Ovary (tissue), 7 donors: ENCODE measurements at regions not wholly inside any gene's neighbourhood (a gene's known extent, or its start where the extent isn't known, plus 50 kb on each side); places are given as distances from the start of the nearest gene placed in this dataset.

ENCODE experiments used
- DNase-seq, 5 donors: peaks; one replicate each; pipeline ENCODE4 v3.0.0-alpha.2; 2019 to 2020
- H3K27ac ChIP-seq, 2 donors: fragments of 200-600 bp; one replicate each; pipeline versions ENCODE4 v1.5.1 to v1.8.0; 2019 to 2022
- H3K27me3 ChIP-seq: fragments of 200-600 bp; one replicate; pipeline ENCODE4 v1.8.0; 2022
- H3K36me3 ChIP-seq: fragments of 200-600 bp; sonication (generic); one replicate; pipeline ENCODE4 v1.5.1; 2019
- H3K4me1 ChIP-seq: one replicate; pipeline ENCODE4 v1.8.1; 2013; ENCODE audit warnings: mild to moderate bottlenecking, moderate library complexity; ENCODE audit not compliant: insufficient read depth
- H3K4me3 ChIP-seq: fragments of 200-600 bp; sonication (generic); one replicate; pipeline ENCODE4 v1.5.1; 2017
- H3K9me3 ChIP-seq, 2 donors: fragments of 200-600 bp in 1 of 2; sonication (generic) in 1 of 2; one replicate each; pipeline versions ENCODE4 v1.5.1 to v1.8.1; 2013 to 2019; ENCODE audit warnings: mild to moderate bottlenecking in 1 of 2, moderate library complexity in 1 of 2
- CTCF ChIP-seq, 3 donors: fragments of 450-650 bp in 2 of 3; fragments of 200-600 bp in 1 of 3; IDR thresholded peaks; one replicate each; pipeline versions ENCODE4 v1.5.1 to v1.8.0; 2016 to 2022; ENCODE audit warnings: antibody characterized with exemption in 3 of 3, mild to moderate bottlenecking in 1 of 3
- EP300 ChIP-seq: sonication (generic); formaldehyde crosslinking; IDR thresholded peaks from one replicate; pipeline ENCODE4 v1.6.1; 2017; ENCODE audit warnings: antibody characterized with exemption
- POLR2A ChIP-seq: fragments of 450-650 bp; IDR thresholded peaks from one replicate; pipeline ENCODE4 v1.6.1; 2017; ENCODE audit warnings: antibody characterized with exemption, mild to moderate bottlenecking, moderate library complexity
- WGBS, 3 donors: extraction: QIAGEN DNeasy Blood & Tissue Kit in 1 of 3; methylation state at CpG; one replicate each; pipeline versions ENCODE4 v1.1.5 to v1.1.7; 2013 to 2017; 5-methylcytosine and 5-hydroxymethylcytosine counted together
- intact Hi-C, 4 donors: fragments of 100-400 bp; cut with DNase I; formaldehyde crosslinking; loops; one replicate each; pipeline versions ENCODE4 v1.11.0 to v1.15.1; 2022 to 2023
- donor health status: DM: no; HTN: no; CAD: no; lungs with moderate emphysema.
- donor health status: DM: no; HTN: no; CAD: no.
- donor health status: Bipolar disorder and iron deficiency.
- donor health status: DM: no; HTN: no; CAD: no.
- donor health status: DM: yes; HTN: yes; CAD: no.

DNA sequence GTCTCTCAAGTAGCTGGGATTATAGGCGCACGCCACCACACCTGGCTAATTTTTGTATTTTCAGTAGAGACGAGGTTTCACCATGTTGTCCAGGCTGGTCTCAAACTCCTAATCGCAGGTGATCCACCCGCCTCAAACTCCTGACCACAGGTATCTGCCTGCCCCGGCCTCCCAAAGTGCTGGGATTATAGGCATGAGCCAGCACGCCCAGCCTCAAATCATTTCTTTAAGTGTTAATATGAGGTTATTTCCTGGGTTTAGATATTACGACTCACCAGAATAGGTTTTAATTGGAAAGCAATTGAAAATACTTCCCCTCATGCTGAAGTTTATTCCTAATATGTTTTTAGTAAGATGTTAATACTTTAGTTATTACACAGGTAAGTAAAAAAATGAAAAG lies 144.5 kb downstream of the NUFIP1 start:
- DNase-seq, result no peak
- H3K4me3 ChIP-seq, result no peak overlapping the region
- H3K27ac ChIP-seq, result no peak overlapping the region
- H3K9me3 ChIP-seq, result no peaks in the 10 kb centered on the region
- no peaks in the 10 kb centered on the region for H3K36me3 ChIP-seq
- H3K4me1 ChIP-seq, result no peaks in the 10 kb centered on the region
- TF ChIP-seq EP300 (no peak), POLR2A (no peak), CTCF (IDR thresholded peaks at IDR 0.05) (no peak)
- intact Hi-C loops, result no loop called here
- 94 to 96% (median 96%) methylated on average over 8 of the region's 8 CpGs for WGBS, 3 donors
- H3K27me3 ChIP-seq, result no peaks in the 10 kb centered on the region

GRCh38 chr13:44843403-44843802 lies 145.9 kb downstream of the NUFIP1 start:
- no peak overlapping the region for H3K4me3 ChIP-seq
- TF ChIP-seq POLR2A, result no peak
- TF ChIP-seq EP300, result no peak
- no peak for TF ChIP-seq CTCF (IDR thresholded peaks at IDR 0.05)
- no peak for DNase-seq
- 96 to 98% (median 97%) methylated on average over 1 of the region's 1 CpG for whole genome bisulfite sequencing, 3 donors
- intact Hi-C loops, result no loop called here
- H3K27me3 ChIP-seq, result no peaks in the 10 kb centered on the region
- H3K36me3 ChIP-seq, result no peaks in the 10 kb centered on the region
- no peaks in the 10 kb centered on the region for H3K9me3 ChIP-seq
- peaks cover 1% of the 10 kb centered on the region for H3K4me1 ChIP-seq
- no peak overlapping the region for H3K27ac ChIP-seq

GRCh38 chr13:44842158-44842557 lies 147.1 kb downstream of the NUFIP1 start:
- 48 to 78% (median 69%) methylated on average over 1 of the region's 1 CpG for WGBS, 3 donors
- no peak overlapping the region for H3K4me3 ChIP-seq

GRCh38 chr13:44840131-44840530 lies 149.1 kb downstream of the NUFIP1 start:
- Histone ChIP-seq H3K27me3 (no peaks in the 10 kb centered on the region), H3K9me3 (no peaks in the 10 kb centered on the region), H3K27ac (no peak overlapping the region), H3K36me3 (no peaks in the 10 kb centered on the region), H3K4me1 (peaks cover 1% of the 10 kb centered on the region), H3K4me3 (no peak overlapping the region)
- no peak for DNase-seq
- intact Hi-C loops, result no loop called here
- TF ChIP-seq EP300 (no peak), CTCF (IDR thresholded peaks at IDR 0.05) (no peak), POLR2A (no peak)
- WGBS, 3 donors, result 16 to 19% (median 17%) methylated on average over 2 of the region's 2 CpGs

More at GRCh38 chr13:44842158-44842557, 147.1 kb downstream of the NUFIP1 start:
- Histone ChIP-seq H3K9me3 (no peaks in the 10 kb centered on the region), H3K27ac (no peak overlapping the region), H3K4me1 (peaks cover 1% of the 10 kb centered on the region), H3K36me3 (no peaks in the 10 kb centered on the region), H3K27me3 (no peaks in the 10 kb centered on the region)
- DNase-seq, result no peak
- intact Hi-C loops, result no loop called here
- TF ChIP-seq EP300 (no peak), POLR2A (no peak), CTCF (IDR thresholded peaks at IDR 0.05) (no peak)

DNA sequence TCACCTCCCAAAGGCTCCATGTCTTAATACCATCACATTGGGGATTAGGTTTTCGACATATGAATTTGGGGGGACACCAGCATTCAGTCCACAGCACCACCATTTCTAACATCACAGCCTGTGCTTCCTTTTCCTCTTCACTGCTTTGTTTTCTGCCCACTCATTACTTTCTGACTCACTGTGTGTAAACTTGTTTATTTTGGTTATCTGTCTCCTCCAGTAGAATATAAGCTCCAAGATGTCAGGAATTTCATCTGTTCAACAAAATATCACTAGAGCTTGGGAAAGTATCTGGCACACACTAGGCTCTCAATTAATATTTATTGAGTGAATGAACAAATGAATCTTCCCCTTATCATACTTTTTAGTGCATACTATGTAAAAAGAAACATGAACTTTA lies 152.0 kb downstream of the NUFIP1 start:
- no peak for DNase-seq
- 89 to 96% (median 95%) methylated on average over 1 of the region's 1 CpG for WGBS, 3 donors
- Histone ChIP-seq H3K27ac (no peak overlapping the region), H3K9me3 (no peaks in the 10 kb centered on the region), H3K4me3 (no peak overlapping the region), H3K27me3 (no peaks in the 10 kb centered on the region), H3K36me3 (no peaks in the 10 kb centered on the region), H3K4me1 (peaks cover 1% of the 10 kb centered on the region)
- no peak for TF ChIP-seq CTCF (IDR thresholded peaks at IDR 0.05)
- no peak for TF ChIP-seq POLR2A
- TF ChIP-seq EP300, result no peak
- intact Hi-C loops, result no loop called here
